Muscle of leg (tissue), 3 donors: ENCODE measurements at regions not wholly inside any gene's neighbourhood (a gene's known extent, or its start where the extent isn't known, plus 50 kb on each side); places are given as distances from the start of the nearest gene placed in this dataset.

Experiments
- DNase-seq: peaks from one replicate; pipeline ENCODE4 v3.0.0; 2013
- H3K27ac ChIP-seq: one replicate; pipeline ENCODE4 v1.5.1; 2013; ENCODE audit warnings: mild to moderate bottlenecking, low read length, control low read depth
- H3K27me3 ChIP-seq: one replicate; pipeline ENCODE4 v1.6.1; 2013; ENCODE audit warnings: low read length; ENCODE audit not compliant: control insufficient read depth, insufficient read depth
- H3K36me3 ChIP-seq: one replicate; pipeline ENCODE4 v1.6.1; 2013; ENCODE audit warnings: low read length; ENCODE audit not compliant: control insufficient read depth, insufficient read depth
- H3K4me1 ChIP-seq: one replicate; pipeline ENCODE4 v1.6.1; 2013; ENCODE audit warnings: low read length; ENCODE audit not compliant: control insufficient read depth, insufficient read depth
- H3K4me3 ChIP-seq: one replicate; pipeline ENCODE4 v1.5.1; 2013; ENCODE audit warnings: low read length, control low read depth
- H3K9me3 ChIP-seq: replicated peaks from 2 replicates; pipeline ENCODE4 v1.6.1; 2013; ENCODE audit warnings: low read depth, low read length; ENCODE audit not compliant: control insufficient read depth
- WGBS: methylation state at CpG from one replicate; pipeline ENCODE4 v1.1.5; 2013; ENCODE audit warnings: missing lambda C conversion rate; ENCODE audit not compliant: insufficient coverage; 5-methylcytosine and 5-hydroxymethylcytosine counted together

GRCh38 chr9:90445391-90445790, 197.2 kb downstream of the DIRAS2 start:
- Histone ChIP-seq H3K27ac (no peak overlapping the region), H3K9me3 (no peaks in the 10 kb centered on the region), H3K4me3 (no peak overlapping the region), H3K4me1 (no peaks in the 10 kb centered on the region), H3K27me3 (peaks cover 6% of the 10 kb centered on the region), H3K36me3 (no peaks in the 10 kb centered on the region)
- WGBS = 67% methylated on average over 1 of the region's 3 CpGs
- DNase-seq = no peak

DNA sequence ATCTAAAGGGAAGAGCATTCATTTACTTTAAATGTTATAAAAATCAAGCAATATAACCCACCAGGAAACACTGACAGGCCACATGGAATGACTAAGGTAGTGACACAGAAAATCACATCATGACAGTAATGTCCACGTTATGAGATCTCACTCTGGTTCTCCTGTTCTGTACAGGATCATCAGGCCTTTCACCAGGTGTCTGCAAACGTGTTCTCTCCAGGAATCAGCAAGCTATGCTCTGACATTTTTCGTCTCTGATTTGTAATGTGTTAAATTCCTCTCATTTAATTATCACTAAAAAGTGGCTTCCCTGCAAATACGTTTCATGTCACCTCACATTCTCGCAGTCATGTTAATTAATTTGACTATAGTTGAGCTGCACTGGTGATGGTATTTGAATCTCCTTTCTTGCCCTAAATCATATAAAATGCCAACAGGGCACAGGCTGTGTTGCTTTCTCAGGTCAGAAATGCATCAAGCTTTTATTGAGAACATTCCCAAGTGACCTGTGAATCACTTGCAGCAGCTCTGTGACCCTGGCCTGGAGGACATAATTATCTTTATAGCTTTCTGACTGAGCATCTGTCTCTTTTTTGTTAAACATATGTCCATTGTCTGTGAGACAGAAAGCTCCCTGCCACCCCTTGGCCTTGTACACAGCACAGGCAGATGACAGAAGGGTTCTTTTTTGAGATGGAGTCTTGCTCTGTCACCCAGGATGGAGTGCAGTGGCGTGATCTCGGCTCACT, 196.2 kb downstream of the DIRAS2 start:
- DNase-seq = no peak
- H3K9me3 ChIP-seq = no peaks in the 10 kb centered on the region
- H3K27me3 ChIP-seq = peaks cover 6% of the 10 kb centered on the region
- H3K27ac ChIP-seq = no peak overlapping the region
- no peak overlapping the region for H3K4me3 ChIP-seq
- 40% methylated on average over 1 of the region's 7 CpGs for WGBS
- H3K4me1 ChIP-seq = no peaks in the 10 kb centered on the region
- H3K36me3 ChIP-seq = no peaks in the 10 kb centered on the region

DNA sequence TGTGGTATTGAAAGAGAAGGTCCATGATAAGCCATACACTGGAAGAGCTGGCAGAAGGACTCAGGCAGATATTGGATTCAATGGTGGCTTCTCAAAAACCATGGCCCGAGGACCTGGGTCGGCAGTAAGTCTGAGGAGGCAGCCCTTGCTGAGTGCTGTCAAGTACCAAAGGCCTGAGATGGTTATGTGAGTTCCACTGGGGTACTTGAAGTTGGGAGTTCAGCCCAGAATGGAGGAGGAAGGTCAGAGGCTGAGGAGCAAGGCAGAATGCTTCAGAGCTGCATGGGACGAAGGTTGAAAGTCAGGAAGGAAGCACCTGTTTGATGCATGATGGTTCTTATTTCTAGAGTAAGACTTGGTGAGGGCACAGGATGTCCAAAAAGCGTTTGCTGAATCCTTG, 194.9 kb downstream of the DIRAS2 start:
- Histone ChIP-seq H3K9me3 (no peaks in the 10 kb centered on the region), H3K4me1 (no peaks in the 10 kb centered on the region), H3K27me3 (peaks cover 6% of the 10 kb centered on the region), H3K36me3 (no peaks in the 10 kb centered on the region), H3K27ac (no peak overlapping the region), H3K4me3 (no peak overlapping the region)
- DNase-seq = no peak
- 93% methylated on average over 3 of the region's 4 CpGs for WGBS

GRCh38 chr9:90449213-90449925, 193.3 kb downstream of the DIRAS2 start:
- H3K4me3 ChIP-seq = no peak overlapping the region
- WGBS = 45% methylated on average over 2 of the region's 4 CpGs
- no peaks in the 10 kb centered on the region for H3K9me3 ChIP-seq
- no peaks in the 10 kb centered on the region for H3K27me3 ChIP-seq
- no peak overlapping the region for H3K27ac ChIP-seq
- no peak for DNase-seq
- no peaks in the 10 kb centered on the region for H3K4me1 ChIP-seq
- no peaks in the 10 kb centered on the region for H3K36me3 ChIP-seq

DNA sequence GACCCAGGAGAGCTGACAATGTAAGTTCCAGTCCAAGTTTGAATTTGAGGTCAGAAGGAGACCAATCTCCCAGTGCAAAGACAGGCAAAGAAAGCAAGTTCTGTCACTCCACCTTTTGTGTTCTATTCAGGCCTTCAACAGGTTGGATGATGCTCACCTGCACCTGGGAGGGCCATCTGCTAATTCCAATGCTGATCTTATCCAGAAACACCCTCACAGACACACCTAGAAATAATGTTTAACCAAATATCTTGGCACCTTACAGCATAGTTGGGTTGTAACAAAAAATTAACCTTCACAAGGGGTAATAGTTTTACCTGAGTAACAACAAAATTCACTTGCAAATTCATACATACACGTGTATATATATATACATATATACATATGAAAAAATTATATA, 190.8 kb downstream of the DIRAS2 start:
- no CpG with 5 or more reads among the region's 1 CpG for WGBS

DNA sequence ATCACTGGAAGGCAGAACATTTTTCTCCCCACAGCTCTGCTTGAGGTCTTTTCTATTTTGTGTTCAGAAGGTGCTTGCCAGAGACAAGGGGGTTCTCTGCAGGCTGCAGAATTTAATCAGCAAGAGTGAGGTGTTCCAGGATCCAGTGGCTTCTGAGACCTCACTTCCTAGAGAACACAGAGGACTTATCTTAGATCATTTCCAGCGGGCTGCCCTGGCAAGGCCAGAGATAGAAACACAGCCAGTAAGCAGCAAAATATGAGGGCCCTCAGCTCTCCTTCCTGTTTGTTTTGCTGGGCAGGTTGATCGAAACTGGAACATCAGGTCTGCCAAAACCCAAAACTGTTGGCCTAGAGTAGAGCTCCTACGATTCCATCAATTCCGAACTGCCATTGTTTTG, 187.3 kb downstream of the DIRAS2 start:
- no peak for DNase-seq
- Histone ChIP-seq H3K27ac (no peak overlapping the region), H3K4me1 (no peaks in the 10 kb centered on the region), H3K4me3 (no peak overlapping the region), H3K9me3 (no peaks in the 10 kb centered on the region), H3K27me3 (no peaks in the 10 kb centered on the region), H3K36me3 (no peaks in the 10 kb centered on the region)
- 73% methylated on average over 1 of the region's 4 CpGs for WGBS

More for the DNA sequence above, 190.8 kb downstream of the DIRAS2 start:
- Histone ChIP-seq H3K27me3 (no peaks in the 10 kb centered on the region), H3K27ac (no peak overlapping the region), H3K4me1 (no peaks in the 10 kb centered on the region), H3K36me3 (no peaks in the 10 kb centered on the region), H3K9me3 (no peaks in the 10 kb centered on the region), H3K4me3 (no peak overlapping the region)
- no peak for DNase-seq

GRCh38 chr9:90457386-90458190, 185.0 kb downstream of the DIRAS2 start:
- Histone ChIP-seq H3K27ac (no peak overlapping the region), H3K4me3 (no peak overlapping the region), H3K36me3 (no peaks in the 10 kb centered on the region), H3K4me1 (no peaks in the 10 kb centered on the region), H3K9me3 (no peaks in the 10 kb centered on the region), H3K27me3 (no peaks in the 10 kb centered on the region)
- 74% methylated on average over 6 of the region's 9 CpGs for WGBS
- no peak for DNase-seq

DNA sequence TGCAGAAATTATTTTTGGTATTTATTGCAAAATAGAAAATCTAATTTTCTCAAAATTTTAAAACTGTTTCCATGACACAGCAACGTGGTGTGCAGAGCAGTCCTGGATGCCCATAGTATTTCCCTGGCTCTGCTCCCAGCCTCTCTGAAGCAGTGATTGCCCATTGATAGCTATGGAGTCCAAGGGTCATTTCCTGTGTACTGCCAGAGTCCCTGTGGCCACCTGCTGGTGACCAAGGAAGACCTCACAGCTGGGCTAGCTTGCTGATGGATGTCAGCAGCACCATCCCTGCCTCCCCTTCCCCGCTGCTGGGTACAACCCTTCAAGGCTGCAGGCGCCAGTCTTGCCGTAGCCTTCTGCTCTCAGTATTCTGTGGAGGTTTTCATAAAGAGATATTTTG, 184.1 kb downstream of the DIRAS2 start:
- no peak for DNase-seq
- H3K9me3 ChIP-seq = no peaks in the 10 kb centered on the region
- H3K4me1 ChIP-seq = no peaks in the 10 kb centered on the region
- no peaks in the 10 kb centered on the region for H3K27me3 ChIP-seq
- H3K4me3 ChIP-seq = no peak overlapping the region
- H3K36me3 ChIP-seq = no peaks in the 10 kb centered on the region
- WGBS = 25% methylated on average over 1 of the region's 4 CpGs
- H3K27ac ChIP-seq = no peak overlapping the region

DNA sequence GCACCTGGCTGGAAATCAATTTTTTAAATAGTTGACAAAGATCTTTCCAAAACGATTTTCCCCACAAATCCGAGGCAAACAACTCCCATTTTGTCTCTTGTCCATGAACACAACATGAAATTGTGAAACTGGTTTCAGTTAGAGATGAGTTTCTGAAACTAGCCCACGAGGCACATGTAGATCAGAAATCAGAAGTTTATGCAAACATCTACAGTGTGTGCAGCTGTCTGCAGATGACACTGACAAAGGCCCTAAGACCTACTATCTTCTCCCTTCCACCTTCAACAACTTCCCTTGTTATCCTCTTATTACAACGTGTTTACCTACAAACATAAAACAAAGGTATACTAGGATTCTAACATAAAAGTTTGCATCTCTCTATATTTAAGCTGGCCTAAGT, 183.3 kb downstream of the DIRAS2 start:
- Histone ChIP-seq H3K27ac (no peak overlapping the region), H3K4me1 (no peaks in the 10 kb centered on the region), H3K27me3 (no peaks in the 10 kb centered on the region), H3K36me3 (no peaks in the 10 kb centered on the region), H3K9me3 (no peaks in the 10 kb centered on the region), H3K4me3 (no peak overlapping the region)
- WGBS = 71% methylated on average over 1 of the region's 4 CpGs
- DNase-seq = no peak

GRCh38 chr9:90460220-90460619, 182.4 kb downstream of the DIRAS2 start:
- Histone ChIP-seq H3K9me3 (no peaks in the 10 kb centered on the region), H3K36me3 (no peaks in the 10 kb centered on the region), H3K4me1 (no peaks in the 10 kb centered on the region), H3K4me3 (no peak overlapping the region), H3K27ac (no peak overlapping the region), H3K27me3 (no peaks in the 10 kb centered on the region)
- peak; percentile 15 for DNase-seq
- WGBS = 20% methylated on average over 1 of the region's 7 CpGs
